Fibroblast of lung (primary cell): ENCODE measurements at regions not wholly inside any gene's neighbourhood (a gene's known extent, or its start where the extent isn't known, plus 50 kb on each side); places are given as distances from the start of the nearest gene placed in this dataset.

Source experiments
- DNase-seq, 2 donors: peaks; one replicate each; pipeline versions ENCODE4 v3.0.0 to v3.0.0-alpha.2; 2010; ENCODE audit warnings: low read depth in 2 of 2
- H2AFZ ChIP-seq: 2 replicates; pipeline ENCODE4 v1.5.1; 2012; ENCODE audit warnings: low read length, control low read depth, inconsistent platforms
- H3K27ac ChIP-seq: 2 replicates; pipeline ENCODE4 v1.5.1; 2011; ENCODE audit warnings: low read length, control low read depth; ENCODE audit not compliant: insufficient read depth
- H3K27me3 ChIP-seq: 2 replicates; pipeline ENCODE4 v1.5.1; 2011; ENCODE audit warnings: mild to moderate bottlenecking, low read length; ENCODE audit not compliant: control insufficient read depth, insufficient read depth
- H3K36me3 ChIP-seq: 2 replicates; pipeline ENCODE4 v1.5.1; 2011; ENCODE audit warnings: low read length; ENCODE audit not compliant: control insufficient read depth, insufficient read depth
- H3K4me1 ChIP-seq: 2 replicates; pipeline ENCODE4 v1.5.1; 2011; ENCODE audit warnings: low read length; ENCODE audit not compliant: control insufficient read depth, insufficient read depth; ENCODE audit errors: extremely low read depth
- H3K4me2 ChIP-seq: 2 replicates; pipeline ENCODE4 v1.5.1; 2011; ENCODE audit warnings: low read length, control low read depth; ENCODE audit not compliant: insufficient read depth; ENCODE audit errors: extremely low read depth
- H3K4me3 ChIP-seq, 4 experiments: fragments of 200-600 bp in 1 of 4; sonication (generic) in 1 of 4; replicated peaks in 1 of 4; 2 replicates each; pipeline ENCODE4 v1.5.1; 2011 to 2016; ENCODE audit warnings: low read length in 4 of 4, low read depth in 3 of 4, mild to moderate bottlenecking in 3 of 4, control low read depth in 2 of 4, inconsistent platforms in 1 of 4, mixed read lengths in 1 of 4; ENCODE audit not compliant: insufficient read depth in 1 of 4; ENCODE audit errors: control extremely low read depth in 1 of 4
- H3K79me2 ChIP-seq: 2 replicates; pipeline ENCODE4 v1.5.1; 2012; ENCODE audit warnings: mild to moderate bottlenecking, low read length, inconsistent platforms; ENCODE audit not compliant: control insufficient read depth, insufficient read depth
- H3K9ac ChIP-seq: 2 replicates; pipeline ENCODE4 v1.5.1; 2011; ENCODE audit warnings: mild to moderate bottlenecking, low read length, control low read depth; ENCODE audit not compliant: insufficient read depth
- H3K9me3 ChIP-seq: 2 replicates; pipeline ENCODE4 v1.5.1; 2012; ENCODE audit warnings: low read depth, low read length; ENCODE audit not compliant: control insufficient read depth, insufficient read depth
- H4K20me1 ChIP-seq: 2 replicates; pipeline ENCODE4 v1.5.1; 2011; ENCODE audit warnings: low read length; ENCODE audit not compliant: control insufficient read depth, insufficient read depth; ENCODE audit errors: extremely low read depth
- EZH2 ChIP-seq: IDR thresholded peaks from 2 replicates; pipeline ENCODE4 v1.5.1; 2012; ENCODE audit warnings: low read length, control low read depth, mild to moderate bottlenecking; ENCODE audit errors: missing control alignments
- TF ChIP-seq, protein P1 (sequence below), 2 donors: IDR thresholded peaks in 1 of 2; conservative IDR thresholded peaks in 1 of 2; 1 replicate in 1 of 2; 2 replicates in 1 of 2; pipeline ENCODE4 v1.5.1; 2011 to 2012; ENCODE audit warnings: low read length in 2 of 2, control low read depth in 1 of 2, inconsistent platforms in 1 of 2, low read depth in 1 of 2, mild to moderate bottlenecking in 1 of 2

DNA sequence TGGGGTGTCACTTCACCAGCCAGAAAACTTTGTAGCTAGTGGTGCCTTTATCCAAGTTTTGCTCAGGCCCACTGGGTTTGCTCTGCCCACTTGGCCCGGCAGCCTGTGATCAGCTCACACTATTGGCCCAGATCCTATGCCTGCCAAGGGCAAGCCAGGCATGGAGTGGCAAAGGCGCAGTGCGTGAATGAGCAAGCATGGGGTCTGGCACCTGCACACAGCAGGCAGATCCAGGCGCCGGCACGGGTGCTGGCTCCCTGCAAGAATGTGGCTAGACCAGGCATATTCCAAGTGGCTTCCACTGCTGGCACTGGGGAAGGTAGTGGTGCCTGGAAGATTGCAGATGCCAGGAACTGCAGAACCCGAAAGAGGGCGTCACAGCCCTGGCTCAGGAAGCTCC is 346.9 kb downstream of the LMBRD1 start:
- Histone ChIP-seq H4K20me1 (no peaks in the 10 kb centered on the region), H3K27ac (no peak overlapping the region), H2AFZ (no peak overlapping the region), H3K9ac (no peak overlapping the region), H3K9me3 (no peaks in the 10 kb centered on the region), H3K79me2 (no peaks in the 10 kb centered on the region), H3K27me3 (no peaks in the 10 kb centered on the region), H3K36me3 (no peaks in the 10 kb centered on the region), H3K4me2 (no peak overlapping the region), H3K4me3 (no peak overlapping the region), H3K4me1 (no peaks in the 10 kb centered on the region)
- no peak for DNase-seq
- TF ChIP-seq EZH2 = no peak
- TF ChIP-seq, protein P1, sequence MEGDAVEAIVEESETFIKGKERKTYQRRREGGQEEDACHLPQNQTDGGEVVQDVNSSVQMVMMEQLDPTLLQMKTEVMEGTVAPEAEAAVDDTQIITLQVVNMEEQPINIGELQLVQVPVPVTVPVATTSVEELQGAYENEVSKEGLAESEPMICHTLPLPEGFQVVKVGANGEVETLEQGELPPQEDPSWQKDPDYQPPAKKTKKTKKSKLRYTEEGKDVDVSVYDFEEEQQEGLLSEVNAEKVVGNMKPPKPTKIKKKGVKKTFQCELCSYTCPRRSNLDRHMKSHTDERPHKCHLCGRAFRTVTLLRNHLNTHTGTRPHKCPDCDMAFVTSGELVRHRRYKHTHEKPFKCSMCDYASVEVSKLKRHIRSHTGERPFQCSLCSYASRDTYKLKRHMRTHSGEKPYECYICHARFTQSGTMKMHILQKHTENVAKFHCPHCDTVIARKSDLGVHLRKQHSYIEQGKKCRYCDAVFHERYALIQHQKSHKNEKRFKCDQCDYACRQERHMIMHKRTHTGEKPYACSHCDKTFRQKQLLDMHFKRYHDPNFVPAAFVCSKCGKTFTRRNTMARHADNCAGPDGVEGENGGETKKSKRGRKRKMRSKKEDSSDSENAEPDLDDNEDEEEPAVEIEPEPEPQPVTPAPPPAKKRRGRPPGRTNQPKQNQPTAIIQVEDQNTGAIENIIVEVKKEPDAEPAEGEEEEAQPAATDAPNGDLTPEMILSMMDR (conservative IDR thresholded peaks at IDR 0.05 in 1 of 2, IDR thresholded peaks at IDR 0.05 in 1 of 2; ENCODE audit: low read depth in 1 of 2, low read length in 2 of 2) = no peak
